GM18907 (cell line): ENCODE measurements at regions not wholly inside any gene's neighbourhood (a gene's known extent, or its start where the extent isn't known, plus 50 kb on each side); places are given as distances from the start of the nearest gene placed in this dataset.

Experiments used
- ATAC-seq: cut with Tn5 transposase; IDR thresholded peaks from one replicate; pipeline ENCODE4 v1.9.1; 2021; ENCODE audit warnings: mild to moderate bottlenecking, moderate library complexity; ENCODE audit not compliant: unreplicated experiment

- ATAC-seq: no peak
These were observed 93.7 kb upstream of the PLET1 start for GRCh38 chr11:112354364-112354763.

GRCh38 chr11:112355726-112356125 lies 95.1 kb upstream of the PLET1 start:
- no peak for ATAC-seq

- ATAC-seq: no peak
These were observed 96.8 kb upstream of the PLET1 start for GRCh38 chr11:112357488-112357887.

- ATAC-seq: no peak
These were observed 100.7 kb upstream of the PLET1 start for GRCh38 chr11:112361396-112361795.

GRCh38 chr11:112363527-112363926 lies 102.9 kb upstream of the PLET1 start:
- no peak for ATAC-seq

DNA sequence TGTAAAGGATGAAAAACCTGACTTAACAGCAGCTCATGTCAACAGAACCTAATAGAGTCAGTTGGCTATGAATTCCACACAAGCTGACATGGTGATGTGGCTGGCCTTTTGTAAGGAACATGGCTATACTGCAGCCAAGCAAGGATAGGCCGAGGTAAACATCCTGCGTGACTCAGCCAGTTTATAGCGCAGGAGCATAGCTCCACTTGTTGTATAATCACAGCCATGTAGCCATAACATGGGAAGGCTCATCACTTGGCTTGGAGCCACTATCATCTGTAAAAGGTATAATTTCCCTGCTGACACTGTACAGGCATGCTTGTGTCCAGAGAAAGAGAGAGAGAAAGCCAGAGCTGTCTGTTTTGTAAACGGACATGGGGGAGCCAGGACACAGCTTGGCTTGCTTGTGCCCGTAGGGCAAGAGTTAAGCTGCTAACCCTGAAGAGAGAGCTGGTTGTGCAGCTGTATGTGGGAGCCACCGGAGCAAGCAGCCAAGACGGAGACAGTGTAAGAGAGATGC lies 104.4 kb upstream of the PLET1 start:
- no peak for ATAC-seq

GRCh38 chr11:112366012-112366411 lies 105.4 kb upstream of the PLET1 start:
- ATAC-seq: no peak

DNA sequence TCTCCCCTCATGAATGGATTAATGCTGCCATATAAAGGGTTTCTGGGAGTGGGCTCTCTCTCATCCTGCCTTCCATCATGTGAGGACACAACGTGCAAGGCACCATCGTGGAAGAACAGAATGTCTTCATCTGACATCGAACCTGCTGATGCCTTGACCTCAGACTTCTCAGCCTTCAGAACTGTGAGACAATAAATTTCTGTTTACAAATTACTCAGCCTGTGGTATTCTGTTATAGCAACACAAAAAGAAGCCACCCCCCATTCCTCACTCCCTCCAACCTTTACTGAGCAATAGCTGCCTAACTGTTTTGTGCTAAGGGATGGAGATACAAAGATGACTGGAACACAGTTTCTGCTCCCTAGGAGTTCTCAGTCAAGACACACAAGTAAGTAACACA lies 106.1 kb upstream of the PLET1 start:
- no peak for ATAC-seq

DNA sequence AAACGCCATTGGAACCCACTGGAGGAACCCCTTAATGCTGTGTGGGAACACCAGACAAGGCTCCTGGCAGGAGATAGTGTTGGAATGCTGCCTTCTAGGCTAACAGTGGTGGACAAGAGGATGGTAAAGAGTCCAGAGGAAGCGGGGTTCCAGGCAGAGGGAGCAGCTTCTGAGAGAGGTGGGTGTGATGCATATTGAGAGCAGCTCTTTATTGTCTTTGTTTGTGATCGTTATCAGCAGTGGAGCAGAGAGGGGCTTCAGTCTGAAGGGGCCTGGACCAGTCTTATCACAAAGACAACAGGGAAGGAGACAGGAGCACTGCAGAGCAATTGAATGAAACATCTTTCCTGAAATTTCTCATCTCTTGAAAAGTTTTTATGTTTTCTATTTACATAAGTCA lies 106.8 kb upstream of the PLET1 start:
- no peak for ATAC-seq

- ATAC-seq: no peak
These were observed 107.2 kb upstream of the PLET1 start for GRCh38 chr11:112367895-112368294.

DNA sequence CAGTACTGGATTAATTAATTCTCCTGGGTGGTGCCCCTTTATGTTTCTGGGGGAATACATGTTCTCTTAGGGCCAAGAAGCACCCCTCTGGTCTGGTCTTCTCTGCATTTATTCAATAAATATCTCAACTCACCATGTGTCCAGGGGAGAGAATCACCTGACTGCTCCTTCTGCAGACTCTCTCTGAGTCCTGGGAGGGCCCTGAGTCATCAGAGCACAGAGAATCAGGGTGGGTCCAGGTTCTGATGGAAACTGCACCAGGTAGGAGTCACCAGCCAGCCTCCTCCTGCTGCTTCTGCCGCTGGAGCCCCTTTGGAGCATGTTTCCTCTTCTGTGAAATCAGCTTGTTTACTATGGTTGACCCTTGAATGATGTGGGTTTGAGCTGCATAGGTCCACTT lies 107.7 kb upstream of the PLET1 start:
- ATAC-seq: no peak

- no peak for ATAC-seq
These were observed 108.7 kb upstream of the PLET1 start for GRCh38 chr11:112369374-112369773.

DNA sequence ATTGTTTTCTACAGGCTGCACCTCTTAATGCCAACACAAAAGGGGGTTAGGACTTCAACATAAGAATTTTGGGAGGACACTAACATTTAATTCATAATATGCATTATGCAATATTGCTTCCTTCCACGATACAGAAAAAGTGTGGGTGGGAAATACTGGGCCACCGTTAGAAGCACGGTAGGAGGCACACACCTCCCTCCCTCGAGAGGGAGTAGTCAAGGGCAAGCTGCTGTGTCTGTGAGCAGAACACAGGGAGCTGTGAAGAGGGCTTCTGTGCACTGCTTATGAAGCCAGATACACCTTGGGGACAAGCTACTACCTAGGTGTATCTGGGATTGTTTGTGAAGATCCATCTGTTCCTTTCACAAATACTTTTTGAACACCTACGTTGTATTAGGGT lies 109.3 kb upstream of the PLET1 start:
- ATAC-seq: no peak

- ATAC-seq: no peak
These were observed 114.0 kb upstream of the PLET1 start for GRCh38 chr11:112374486-112375140.

DNA sequence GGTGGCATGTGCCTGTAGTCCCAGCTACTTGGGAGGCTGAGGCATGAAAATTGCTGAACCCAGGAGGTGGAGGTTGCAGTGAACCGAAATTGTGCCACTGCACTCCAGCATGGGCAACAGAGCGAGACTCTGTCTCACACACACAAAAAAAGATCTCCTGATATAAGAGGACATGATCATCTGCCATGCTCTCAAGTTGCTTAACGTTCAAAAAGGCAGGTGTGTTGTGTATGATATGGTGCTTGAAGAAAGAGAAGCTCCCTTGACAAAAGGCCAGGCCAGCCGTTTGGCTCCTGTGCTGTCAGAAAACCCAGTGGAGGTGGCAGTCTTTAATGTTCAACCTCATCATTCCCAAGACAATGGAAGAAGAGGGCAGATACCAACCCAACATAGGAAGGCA lies 117.3 kb upstream of the PLET1 start:
- ATAC-seq: no peak

DNA sequence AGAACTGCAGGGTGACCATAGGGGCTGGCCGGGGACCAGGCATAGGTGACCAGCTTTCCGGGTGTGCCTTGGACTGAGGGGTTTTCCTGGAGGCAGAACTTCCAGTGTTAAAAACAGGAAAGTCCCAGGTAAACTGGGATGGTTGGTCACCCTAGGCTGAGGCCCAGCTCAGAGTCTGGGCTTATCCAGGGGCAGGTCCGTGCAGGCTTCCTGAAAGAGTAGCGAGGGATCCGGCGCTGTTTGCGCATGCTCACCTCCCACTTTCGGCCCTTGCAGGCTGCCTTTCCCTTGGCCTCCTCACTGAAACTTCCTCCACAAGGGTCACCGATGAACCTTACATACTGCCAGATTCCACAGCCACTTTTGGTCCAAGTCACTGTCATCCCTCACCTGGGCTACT lies 119.8 kb upstream of the PLET1 start:
- ATAC-seq: no peak

- ATAC-seq: no peak
These were observed 120.9 kb upstream of the PLET1 start for GRCh38 chr11:112381578-112381977.

- ATAC-seq: no peak
These were observed 121.9 kb upstream of the PLET1 start for GRCh38 chr11:112382561-112382960.

DNA sequence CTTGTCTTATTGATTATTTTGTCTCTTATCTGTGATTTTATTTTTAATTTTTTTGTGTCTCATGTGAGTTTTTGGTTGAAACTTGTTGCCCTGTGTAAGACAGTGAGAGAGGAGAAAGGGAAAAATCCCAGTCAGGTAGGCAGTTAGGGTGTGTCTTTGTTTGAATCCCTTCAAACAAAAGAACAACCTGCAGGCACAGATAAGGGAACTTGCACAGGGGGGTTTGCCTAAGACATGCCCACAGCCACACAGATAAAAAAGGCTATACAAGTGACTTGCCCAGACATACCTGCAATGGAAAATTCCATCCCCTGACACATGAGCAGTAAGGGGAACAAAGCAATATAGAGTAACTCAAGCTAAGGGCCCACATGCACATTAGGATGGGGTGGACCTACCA lies 127.8 kb upstream of the PLET1 start:
- no peak for ATAC-seq

DNA sequence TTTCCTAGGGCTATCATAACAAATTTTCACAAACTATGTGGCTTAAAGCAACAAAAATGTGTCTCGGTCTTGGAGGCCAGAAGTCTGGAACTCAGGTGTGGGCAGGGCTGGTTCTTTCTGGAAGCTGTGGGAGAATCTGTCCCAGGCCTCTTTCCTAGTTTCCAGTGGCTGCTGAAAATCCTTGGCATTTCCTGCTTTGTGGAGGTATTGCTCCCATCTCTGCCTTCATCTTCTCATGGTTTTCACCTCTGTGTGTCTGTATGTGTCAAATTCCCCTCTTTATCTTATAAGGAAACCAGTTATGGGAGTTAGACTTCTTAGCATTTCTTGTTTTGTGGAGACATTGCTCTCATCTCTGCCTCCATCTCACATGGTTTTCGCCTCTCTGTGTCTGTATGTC lies 130.4 kb upstream of the PLET1 start:
- no peak for ATAC-seq

DNA sequence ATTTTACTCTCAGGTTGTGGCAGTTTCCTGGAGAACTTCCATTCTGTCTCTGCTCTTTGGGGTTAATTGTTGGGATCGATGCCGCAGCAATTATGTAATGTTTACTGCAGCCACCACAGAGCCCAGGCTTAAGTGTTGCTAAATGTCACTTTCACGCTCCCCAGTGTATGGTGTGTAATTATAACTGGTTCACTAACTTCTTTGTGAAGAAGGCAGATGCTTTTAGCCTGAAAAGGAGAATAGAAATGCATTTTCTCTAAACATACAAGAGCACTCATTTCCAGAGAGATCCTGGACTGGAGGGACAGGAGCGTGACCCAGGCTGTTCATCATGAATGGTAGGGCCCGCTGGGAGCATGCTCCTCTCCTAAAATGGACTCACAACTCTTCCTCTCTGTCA lies 132.2 kb upstream of the PLET1 start:
- no peak for ATAC-seq

DNA sequence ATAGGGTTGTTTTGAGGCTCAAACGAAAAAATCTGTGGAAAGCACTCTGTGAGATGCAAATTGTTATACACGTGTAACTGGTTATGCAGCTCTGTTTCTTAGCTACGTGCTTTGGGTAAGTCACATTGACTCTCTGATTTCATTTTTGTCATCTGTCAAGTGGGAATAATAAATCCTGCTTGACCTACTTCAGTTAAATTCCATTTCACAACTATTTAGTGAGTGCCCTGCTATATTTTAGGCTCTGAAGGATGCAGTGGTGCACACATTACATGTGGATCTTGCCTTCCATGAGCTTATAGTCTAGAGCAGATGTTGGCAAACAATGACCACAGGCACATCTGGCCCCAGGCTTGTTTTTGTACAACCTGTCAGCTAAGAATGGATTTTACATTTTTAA lies 133.6 kb upstream of the PLET1 start:
- ATAC-seq: no peak

- ATAC-seq: no peak
These were observed 135.4 kb upstream of the PLET1 start for GRCh38 chr11:112396076-112396475.
